ENCODE measurements at regions not wholly inside any gene's neighbourhood (a gene's known extent, or its start where the extent isn't known, plus 50 kb on each side); places are given as distances from the start of the nearest gene placed in this dataset.

GRCh38 chr9:28034242-28034641, 461.0 kb upstream of the C9orf72 start:
- TF ChIP-seq, protein P1, sequence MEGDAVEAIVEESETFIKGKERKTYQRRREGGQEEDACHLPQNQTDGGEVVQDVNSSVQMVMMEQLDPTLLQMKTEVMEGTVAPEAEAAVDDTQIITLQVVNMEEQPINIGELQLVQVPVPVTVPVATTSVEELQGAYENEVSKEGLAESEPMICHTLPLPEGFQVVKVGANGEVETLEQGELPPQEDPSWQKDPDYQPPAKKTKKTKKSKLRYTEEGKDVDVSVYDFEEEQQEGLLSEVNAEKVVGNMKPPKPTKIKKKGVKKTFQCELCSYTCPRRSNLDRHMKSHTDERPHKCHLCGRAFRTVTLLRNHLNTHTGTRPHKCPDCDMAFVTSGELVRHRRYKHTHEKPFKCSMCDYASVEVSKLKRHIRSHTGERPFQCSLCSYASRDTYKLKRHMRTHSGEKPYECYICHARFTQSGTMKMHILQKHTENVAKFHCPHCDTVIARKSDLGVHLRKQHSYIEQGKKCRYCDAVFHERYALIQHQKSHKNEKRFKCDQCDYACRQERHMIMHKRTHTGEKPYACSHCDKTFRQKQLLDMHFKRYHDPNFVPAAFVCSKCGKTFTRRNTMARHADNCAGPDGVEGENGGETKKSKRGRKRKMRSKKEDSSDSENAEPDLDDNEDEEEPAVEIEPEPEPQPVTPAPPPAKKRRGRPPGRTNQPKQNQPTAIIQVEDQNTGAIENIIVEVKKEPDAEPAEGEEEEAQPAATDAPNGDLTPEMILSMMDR (IDR thresholded peaks at IDR 0.05) = no peak
- H3K36me3 ChIP-seq = no peaks in the 10 kb centered on the region
- ATAC-seq (no peak), DNase-seq (no peak)
- H3K4me3 ChIP-seq = no peak overlapping the region
- no peak overlapping the region for H3K27ac ChIP-seq
- H3K4me1 ChIP-seq = no peaks in the 10 kb centered on the region
- intact Hi-C loops (cut with DNase I) = no loop called here
- H3K27me3 ChIP-seq (ENCODE audit: low read depth) = no peaks in the 10 kb centered on the region
- no peaks in the 10 kb centered on the region for H3K9me3 ChIP-seq

- intact Hi-C loops (cut with DNase I) = no loop called here
- no peaks in the 10 kb centered on the region for H3K9me3 ChIP-seq
- no peak overlapping the region for H3K4me3 ChIP-seq
- H3K36me3 ChIP-seq = no peaks in the 10 kb centered on the region
- TF ChIP-seq, protein P1 (IDR thresholded peaks at IDR 0.05) = no peak
- ATAC-seq = no peak
- H3K27me3 ChIP-seq (ENCODE audit: low read depth) = no peaks in the 10 kb centered on the region
- no peak for DNase-seq
- no peaks in the 10 kb centered on the region for H3K4me1 ChIP-seq
- H3K27ac ChIP-seq = no peak overlapping the region
Measured at GRCh38 chr9:28037968-28038367, 464.7 kb upstream of the C9orf72 start.

DNA sequence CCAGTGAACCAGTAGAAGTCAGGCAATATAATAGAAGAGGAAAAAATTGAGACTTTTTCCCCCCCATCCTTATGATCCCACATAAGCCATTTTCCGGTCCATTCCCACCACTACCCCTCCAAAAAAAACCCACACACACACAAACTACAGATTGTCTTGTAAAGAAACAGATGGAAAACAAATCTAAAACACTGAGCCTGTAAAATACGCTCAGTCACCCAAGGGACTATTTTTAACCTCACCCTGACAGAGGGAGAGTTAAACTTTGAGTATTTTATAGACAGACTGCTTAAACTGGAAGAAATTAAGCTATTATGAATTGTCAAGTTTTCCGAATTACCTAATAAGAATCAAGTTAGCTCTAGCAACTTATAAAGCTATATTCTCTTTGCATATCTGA, 471.8 kb upstream of the C9orf72 start:
- H3K4me1 ChIP-seq = no peaks in the 10 kb centered on the region
- no peaks in the 10 kb centered on the region for H3K27me3 ChIP-seq (ENCODE audit: low read depth)
- DNase-seq (no peak), ATAC-seq (no peak)
- no peak overlapping the region for H3K4me3 ChIP-seq
- no peak overlapping the region for H3K27ac ChIP-seq
- TF ChIP-seq, protein P1 (IDR thresholded peaks at IDR 0.05) = no peak
- no peaks in the 10 kb centered on the region for H3K36me3 ChIP-seq
- intact Hi-C loops (cut with DNase I) = no loop called here
- H3K9me3 ChIP-seq = no peaks in the 10 kb centered on the region

DNA sequence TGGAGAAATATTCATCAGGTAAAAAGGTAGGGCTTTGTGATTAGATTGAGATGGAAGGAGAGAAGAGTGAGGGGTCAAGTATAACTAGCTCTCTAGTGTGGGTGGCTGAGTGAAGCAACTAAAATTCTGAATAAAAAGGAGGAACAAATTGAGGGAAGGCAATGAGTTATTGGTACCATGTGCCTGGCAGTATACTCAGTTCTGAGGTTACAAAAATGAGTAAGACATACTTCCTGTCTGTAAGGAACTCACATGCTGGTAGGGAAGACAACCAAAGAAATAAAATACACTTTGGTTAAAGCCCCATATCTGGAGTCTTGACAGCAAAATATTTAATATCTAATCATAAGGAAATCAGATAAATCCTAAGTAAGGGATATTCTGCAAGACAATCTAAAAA, 476.8 kb upstream of the C9orf72 start:
- no peak for ATAC-seq
- no peak for DNase-seq
- H3K27ac ChIP-seq = no peak overlapping the region
- no peaks in the 10 kb centered on the region for H3K9me3 ChIP-seq
- no peaks in the 10 kb centered on the region for H3K27me3 ChIP-seq (ENCODE audit: low read depth)
- no peaks in the 10 kb centered on the region for H3K36me3 ChIP-seq
- no peak overlapping the region for H3K4me3 ChIP-seq
- no peaks in the 10 kb centered on the region for H3K4me1 ChIP-seq
- intact Hi-C loops (cut with DNase I) = no loop called here
- TF ChIP-seq, protein P1 (IDR thresholded peaks at IDR 0.05) = no peak

GRCh38 chr9:28050941-28051340, 477.7 kb upstream of the C9orf72 start:
- Histone ChIP-seq H3K4me3 (no peak overlapping the region), H3K36me3 (no peaks in the 10 kb centered on the region), H3K27me3 (ENCODE audit: low read depth) (no peaks in the 10 kb centered on the region), H3K9me3 (no peaks in the 10 kb centered on the region), H3K27ac (no peak overlapping the region), H3K4me1 (no peaks in the 10 kb centered on the region)
- TF ChIP-seq, protein P1 (IDR thresholded peaks at IDR 0.05) = no peak
- ATAC-seq (no peak), DNase-seq (no peak)
- intact Hi-C loops (cut with DNase I) = no loop called here
